IMR-90 (cell line): ENCODE measurements at regions not wholly inside any gene's neighbourhood (a gene's known extent, or its start where the extent isn't known, plus 50 kb on each side); places are given as distances from the start of the nearest gene placed in this dataset.
"Not testable (repeated sequence)": the region's sequence is repeated elsewhere in the genome, so short reads cannot be mapped to it uniquely, and the experiment has no call there.

Source experiments
- ATAC-seq: fragments of 200-7000 bp; cut with Tn5 transposase; 2 replicates; pipeline ENCODE4 v1.9.1; 2020; ENCODE audit warnings: low read depth, mild to moderate bottlenecking, moderate library complexity
- BruUV-seq: library from RNA; stranded (reverse); fragments of 400-500 nt; replicated peaks from 2 replicates; lab custom pipeline; 2021; lab: Mats Ljungman, UMichigan
- CTCF ChIA-PET: fragments of 300-600 bp; formaldehyde crosslinking; extraction: SDS; loops from one replicate; lab custom pipeline; 2021; ENCODE audit warnings: antibody characterized with exemption; lab: Yijun Ruan, JAX
- POLR2A ChIA-PET: fragments of 300-600 bp; sonication (Branson Sonifier 250); formaldehyde crosslinking; loops from one replicate; lab custom pipeline; 2022; ENCODE audit warnings: antibody characterized with exemption; ENCODE audit not compliant: unreplicated experiment; lab: Charles Lee
- DNase-seq: peaks from one replicate; pipeline ENCODE4 v3.0.0; 2013
- H2AFZ ChIP-seq: replicated peaks from 2 replicates; pipeline ENCODE3; 2013; ENCODE audit warnings: low read length, mild to moderate bottlenecking; ENCODE audit not compliant: poor library complexity
- H2AK5ac ChIP-seq: 2 replicates; pipeline ENCODE4 v1.6.1; 2013; ENCODE audit warnings: low read depth, low read length, inconsistent platforms
- H2AK9ac ChIP-seq: replicated peaks from 2 replicates; pipeline ENCODE3; 2013; ENCODE audit warnings: mild to moderate bottlenecking, low read depth, low read length, moderate library complexity; ENCODE audit not compliant: poor library complexity
- H2BK120ac ChIP-seq: 2 replicates; pipeline ENCODE4 v1.6.1; 2013; ENCODE audit warnings: low read depth, low read length, inconsistent platforms
- H2BK15ac ChIP-seq: 3 replicates; pipeline ENCODE4 v1.6.1; 2013; ENCODE audit warnings: low read depth, low read length, inconsistent platforms
- H2BK20ac ChIP-seq: 2 replicates; pipeline ENCODE4 v1.6.1; 2013; ENCODE audit warnings: low read depth, mild to moderate bottlenecking, inconsistent platforms, low read length, moderate library complexity
- H2BK5ac ChIP-seq: 2 replicates; pipeline ENCODE4 v1.6.1; 2013; ENCODE audit warnings: mild to moderate bottlenecking, low read depth, low read length, inconsistent platforms; ENCODE audit not compliant: poor library complexity, severe bottlenecking
- H3K14ac ChIP-seq: replicated peaks from 2 replicates; pipeline ENCODE4 v1.6.1; 2013; ENCODE audit warnings: low read depth, low read length, inconsistent platforms
- H3K18ac ChIP-seq: 2 replicates; pipeline ENCODE4 v1.6.1; 2013; ENCODE audit warnings: low read depth, low read length, control low read depth
- H3K23ac ChIP-seq: 2 replicates; pipeline ENCODE4 v1.6.1; 2013; ENCODE audit warnings: low read depth, low read length, inconsistent platforms
- H3K27ac ChIP-seq: 2 replicates; pipeline ENCODE4 v1.5.1; 2013; ENCODE audit warnings: mild to moderate bottlenecking, control low read depth, low read length; ENCODE audit not compliant: insufficient read depth
- H3K27me3 ChIP-seq: 2 replicates; pipeline ENCODE4 v1.6.1; 2013; ENCODE audit warnings: low read length; ENCODE audit not compliant: control insufficient read depth, insufficient read depth
- H3K36me3 ChIP-seq: 2 replicates; pipeline ENCODE4 v1.6.1; 2013; ENCODE audit warnings: low read length, mixed read lengths; ENCODE audit not compliant: control insufficient read depth, insufficient read depth
- H3K4ac ChIP-seq: 2 replicates; pipeline ENCODE4 v1.6.1; 2013; ENCODE audit warnings: low read depth, low read length, inconsistent platforms
- H3K4me1 ChIP-seq: 2 replicates; pipeline ENCODE4 v1.6.1; 2013; ENCODE audit warnings: low read length, mixed read lengths; ENCODE audit not compliant: control insufficient read depth, insufficient read depth
- H3K4me2 ChIP-seq: 2 replicates; pipeline ENCODE4 v1.6.1; 2013; ENCODE audit warnings: low read depth, mild to moderate bottlenecking, control low read depth, low read length, moderate library complexity
- H3K4me3 ChIP-seq: 2 replicates; pipeline ENCODE4 v1.5.1; 2013; ENCODE audit warnings: low read depth, mild to moderate bottlenecking, control low read depth, low read length, moderate library complexity; ENCODE audit not compliant: insufficient read depth
- H3K56ac ChIP-seq: 2 replicates; pipeline ENCODE4 v1.6.1; 2013; ENCODE audit warnings: low read length, inconsistent platforms; ENCODE audit not compliant: insufficient read depth; ENCODE audit errors: extremely low read depth
- H3K79me1 ChIP-seq, 2 experiments: 2 replicates each; pipeline ENCODE4 v1.6.1; 2013; ENCODE audit warnings: low read length in 2 of 2, inconsistent platforms in 1 of 2, low read depth in 1 of 2
- H3K9ac ChIP-seq: 2 replicates; pipeline ENCODE4 v1.6.1; 2013; ENCODE audit warnings: low read depth, low read length, control low read depth
- H3K9me1 ChIP-seq: 2 replicates; pipeline ENCODE4 v1.6.1; 2013; ENCODE audit warnings: low read length, inconsistent platforms; ENCODE audit not compliant: insufficient read depth
- H3K9me3 ChIP-seq: 2 replicates; pipeline ENCODE4 v1.6.1; 2013; ENCODE audit warnings: low read length; ENCODE audit not compliant: control insufficient read depth, insufficient read depth
- H4K20me1 ChIP-seq: 2 replicates; pipeline ENCODE4 v1.6.1; 2013; ENCODE audit warnings: low read length, inconsistent platforms; ENCODE audit not compliant: insufficient read depth
- H4K5ac ChIP-seq: 2 replicates; pipeline ENCODE4 v1.6.1; 2013; ENCODE audit warnings: mild to moderate bottlenecking, low read depth, low read length, control low read depth
- H4K8ac ChIP-seq, 2 experiments: 2 replicates each; pipeline ENCODE4 v1.6.1; 2013; ENCODE audit warnings: low read depth in 2 of 2, low read length in 2 of 2, control low read depth in 1 of 2, inconsistent platforms in 1 of 2
- H4K91ac ChIP-seq: 2 replicates; pipeline ENCODE4 v1.6.1; 2013; ENCODE audit warnings: low read depth, low read length, inconsistent platforms; ENCODE audit not compliant: insufficient read depth
- WGBS, 2 experiments: methylation state at CpG; one replicate each; pipeline versions ENCODE4 v1.1.5 to v1.1.7; 2013; ENCODE audit warnings: missing lambda C conversion rate in 2 of 2; ENCODE audit not compliant: insufficient read length in 1 of 2; ENCODE audit errors: extremely low coverage in 2 of 2; 5-methylcytosine and 5-hydroxymethylcytosine counted together
- dilution Hi-C: fragments of 300-500 bp; cut with HindIII; formaldehyde crosslinking; loops from one replicate; pipeline ENCODE4 v1.14.3; 2018; ENCODE audit warnings: low sequenced_read_pairs; ENCODE audit not compliant: unreplicated experiment
- in situ Hi-C: fragments of 300-500 bp; cut with MboI; formaldehyde crosslinking; loops from 3 replicates; pipeline ENCODE4 v1.14.3; 2019; ENCODE audit warnings: low sequenced_read_pairs, inconsistent platforms, mixed read lengths
- intact Hi-C: fragments of 100-400 bp; cut with micrococcal nuclease; formaldehyde crosslinking; loops from 2 replicates; pipeline ENCODE4 v1.10.0; 2022

- H3K18ac ChIP-seq, H2AK5ac ChIP-seq, H3K14ac ChIP-seq, H3K9me3 ChIP-seq, H2BK15ac ChIP-seq, H3K27me3 ChIP-seq, H4K91ac ChIP-seq, H3K23ac ChIP-seq, H2BK5ac ChIP-seq, intact Hi-C loops, H4K5ac ChIP-seq, H3K27ac ChIP-seq, H2AK9ac ChIP-seq, H3K9ac ChIP-seq, H3K9me1 ChIP-seq, H3K79me1 ChIP-seq, H4K8ac ChIP-seq, H2BK20ac ChIP-seq, dilution Hi-C loops, H3K4me1 ChIP-seq, CTCF ChIA-PET, H2BK120ac ChIP-seq, POLR2A ChIA-PET, in situ Hi-C loops, DNase-seq, H3K4ac ChIP-seq, H4K20me1 ChIP-seq, H3K56ac ChIP-seq, H2AFZ ChIP-seq, ATAC-seq, H3K36me3 ChIP-seq, H3K4me2 ChIP-seq, BruUV-seq, H3K4me3 ChIP-seq: not testable (repeated sequence)
- 26% methylated on average over 4 of the region's 26 CpGs; no CpG with 5 or more reads in 1 of the 2 experiments for WGBS, 2 experiments
Measured at GRCh38 chr20:47972297-47972915, 187.1 kb upstream of the SULF2 start.
